HL-60/S4 treated with retinoic acid at 250 ng/mL for 4 days and 3 days (cell line): ENCODE measurements at regions not wholly inside any gene's neighbourhood (a gene's known extent, or its start where the extent isn't known, plus 50 kb on each side); places are given as distances from the start of the nearest gene placed in this dataset.
"Not testable (repeated sequence)": the region's sequence is repeated elsewhere in the genome, so short reads cannot be mapped to it uniquely, and the experiment has no call there.

Source experiments
- in situ Hi-C: fragments of 300-500 bp; cut with MboI; formaldehyde crosslinking; loops from 2 replicates; pipeline ENCODE4 v1.7.0; 2022; ENCODE audit warnings: low sequenced_read_pairs

GRCh38 chr3:33956206-33956605 is 157.8 kb downstream of the PDCD6IP start:
- in situ Hi-C loops, result no loop called here

GRCh38 chr3:33956776-33957175 is 158.3 kb downstream of the PDCD6IP start:
- in situ Hi-C loops, result no loop called here

- in situ Hi-C loops, result no loop called here
These were observed 158.7 kb downstream of the PDCD6IP start for GRCh38 chr3:33957176-33957575.

- in situ Hi-C loops, result no loop called here
These were observed 160.2 kb downstream of the PDCD6IP start for GRCh38 chr3:33958661-33959060.

GRCh38 chr3:33962396-33962795 is 164.0 kb downstream of the PDCD6IP start:
- in situ Hi-C loops, result no loop called here

GRCh38 chr3:33970180-33970579 is 171.8 kb downstream of the PDCD6IP start:
- in situ Hi-C loops, result not testable (repeated sequence)

GRCh38 chr3:33971055-33971454 is 172.6 kb downstream of the PDCD6IP start:
- in situ Hi-C loops, result no loop called here

GRCh38 chr3:33975463-33975862 is 177.0 kb downstream of the PDCD6IP start:
- in situ Hi-C loops, result no loop called here

GRCh38 chr3:33977227-33977626 is 178.8 kb downstream of the PDCD6IP start:
- in situ Hi-C loops, result no loop called here

GRCh38 chr3:33980252-33980651 is 181.8 kb downstream of the PDCD6IP start:
- in situ Hi-C loops, result no loop called here

GRCh38 chr3:33982269-33982798 is 183.9 kb downstream of the PDCD6IP start:
- in situ Hi-C loops, result no loop called here

GRCh38 chr3:33982949-33983348 is 184.5 kb downstream of the PDCD6IP start:
- in situ Hi-C loops, result not testable (repeated sequence)

GRCh38 chr3:33989229-33989628 is 190.8 kb downstream of the PDCD6IP start:
- in situ Hi-C loops, result no loop called here

GRCh38 chr3:33991673-33992072 is 193.2 kb downstream of the PDCD6IP start:
- in situ Hi-C loops, result no loop called here

GRCh38 chr3:33993631-33994030 is 195.2 kb downstream of the PDCD6IP start:
- in situ Hi-C loops, result no loop called here

- in situ Hi-C loops, result no loop called here
These were observed 196.1 kb downstream of the PDCD6IP start for GRCh38 chr3:33994568-33994967.

GRCh38 chr3:34000301-34000700 is 201.9 kb downstream of the PDCD6IP start:
- in situ Hi-C loops, result no loop called here

- in situ Hi-C loops, result no loop called here
These were observed 202.6 kb downstream of the PDCD6IP start for GRCh38 chr3:34001022-34001421.

GRCh38 chr3:34001990-34002389 is 203.6 kb downstream of the PDCD6IP start:
- in situ Hi-C loops, result no loop called here

GRCh38 chr3:34002569-34003100 is 204.2 kb downstream of the PDCD6IP start:
- in situ Hi-C loops, result no loop called here

- in situ Hi-C loops, result no loop called here
These were observed 207.5 kb downstream of the PDCD6IP start for GRCh38 chr3:34005886-34006285.

GRCh38 chr3:34008191-34008590 is 209.8 kb downstream of the PDCD6IP start:
- in situ Hi-C loops, result no loop called here
